ENCODE measurements at regions not wholly inside any gene's neighbourhood (a gene's known extent, or its start where the extent isn't known, plus 50 kb on each side); places are given as distances from the start of the nearest gene placed in this dataset.

DNA sequence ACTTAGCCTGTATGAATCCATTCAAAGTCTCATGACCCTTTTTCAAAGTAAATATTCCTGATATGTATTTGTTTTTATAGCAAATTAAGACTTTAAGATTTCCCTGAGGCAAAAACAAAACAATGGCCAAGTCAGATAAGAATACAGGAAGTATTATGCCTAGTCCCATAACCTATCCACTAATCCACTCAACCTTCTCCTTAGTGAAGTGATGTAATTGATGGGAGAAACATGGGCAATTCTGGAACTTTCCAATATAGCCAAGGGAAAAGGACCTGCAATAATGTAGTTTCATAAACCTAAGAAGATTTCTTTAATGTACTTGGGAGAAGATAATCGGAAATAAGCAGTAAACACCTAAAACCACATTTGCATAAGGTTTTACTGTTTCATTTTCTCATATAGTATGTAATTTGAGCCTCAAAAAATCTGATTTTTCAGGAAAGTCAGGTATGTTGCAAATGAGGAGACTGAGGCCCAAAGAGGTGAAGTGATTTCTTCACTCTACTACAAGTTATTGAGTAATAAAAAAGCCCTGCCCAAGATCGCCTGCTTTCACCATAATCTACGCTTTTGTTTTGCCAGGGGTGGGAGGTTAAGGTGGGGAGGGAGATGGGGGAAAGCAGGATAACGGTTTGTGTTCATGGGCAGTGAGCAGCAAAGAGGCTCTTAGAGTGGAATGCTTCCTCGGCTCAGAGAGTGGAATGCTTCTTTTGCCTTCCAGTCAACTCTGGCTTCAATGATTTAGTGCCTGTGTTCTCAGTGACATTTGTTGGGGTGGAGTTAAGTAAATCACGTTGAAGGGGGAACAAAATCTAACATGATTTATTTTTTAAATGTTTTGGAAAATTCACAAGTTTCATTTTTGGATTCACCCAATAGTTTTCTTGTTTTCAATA is 95.0 kb upstream of the FNDC3B start:
- in situ Hi-C loops (cut with MboI; ENCODE audit: low sequenced_read_pairs): no loop called here

DNA sequence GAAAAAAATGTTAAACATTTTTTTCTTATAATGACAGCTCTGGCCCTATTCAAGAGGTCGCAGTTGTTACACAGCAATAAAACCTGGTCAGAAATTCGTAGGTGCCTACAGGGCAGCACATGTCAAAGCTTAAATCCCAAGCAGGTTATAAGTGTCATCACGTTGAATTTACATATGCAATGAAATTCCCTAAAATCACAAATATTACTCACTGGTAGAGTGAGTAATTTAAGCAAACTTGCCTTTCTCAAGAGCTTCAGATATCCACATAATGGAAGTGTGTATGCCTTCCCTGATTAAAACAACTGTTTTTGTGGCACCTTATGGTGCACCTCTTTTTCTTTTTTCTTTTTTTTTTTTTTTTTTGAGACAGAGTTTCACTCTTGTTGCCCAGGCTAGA is 90.7 kb upstream of the FNDC3B start:
- no peaks in the 10 kb centered on the region for H3K36me3 ChIP-seq (replicated peaks)

More for the DNA sequence above, 95.0 kb upstream of the FNDC3B start:
- no peaks in the 10 kb centered on the region for H3K9me3 ChIP-seq
- no peak overlapping the region for H3K4me3 ChIP-seq
- H3K4me1 ChIP-seq: no peaks in the 10 kb centered on the region; the same call in 1 of the 2 replicates
- DNase-seq (ENCODE audit: low spot score in 2 of 2): no peak
- no peaks in the 10 kb centered on the region for H3K36me3 ChIP-seq (replicated peaks)
- H3K27me3 ChIP-seq (ENCODE audit: low read depth): peaks cover 10% of the 10 kb centered on the region; the same call in 1 of the 2 replicates

GRCh38 chr3:171949554-171949953 is 89.8 kb upstream of the FNDC3B start:
- Histone ChIP-seq H3K27me3 (ENCODE audit: low read depth) (no peaks in the 10 kb centered on the region), H3K9me3 (no peaks in the 10 kb centered on the region), H3K36me3 (replicated peaks) (no peaks in the 10 kb centered on the region), H3K4me3 (no peak overlapping the region), H3K4me1 (peaks cover 11% of the 10 kb centered on the region)
- in situ Hi-C loops (cut with MboI; ENCODE audit: low sequenced_read_pairs): no loop called here
- DNase-seq (ENCODE audit: low spot score in 2 of 2): no peak

More for the DNA sequence above, 90.7 kb upstream of the FNDC3B start:
- no peaks in the 10 kb centered on the region for H3K9me3 ChIP-seq
- in situ Hi-C loops (cut with MboI; ENCODE audit: low sequenced_read_pairs): no loop called here
- no peaks in the 10 kb centered on the region for H3K27me3 ChIP-seq (ENCODE audit: low read depth)
- no peak for DNase-seq (ENCODE audit: low spot score in 2 of 2)
- no peak overlapping the region for H3K4me3 ChIP-seq
- peaks cover 11% of the 10 kb centered on the region for H3K4me1 ChIP-seq

DNA sequence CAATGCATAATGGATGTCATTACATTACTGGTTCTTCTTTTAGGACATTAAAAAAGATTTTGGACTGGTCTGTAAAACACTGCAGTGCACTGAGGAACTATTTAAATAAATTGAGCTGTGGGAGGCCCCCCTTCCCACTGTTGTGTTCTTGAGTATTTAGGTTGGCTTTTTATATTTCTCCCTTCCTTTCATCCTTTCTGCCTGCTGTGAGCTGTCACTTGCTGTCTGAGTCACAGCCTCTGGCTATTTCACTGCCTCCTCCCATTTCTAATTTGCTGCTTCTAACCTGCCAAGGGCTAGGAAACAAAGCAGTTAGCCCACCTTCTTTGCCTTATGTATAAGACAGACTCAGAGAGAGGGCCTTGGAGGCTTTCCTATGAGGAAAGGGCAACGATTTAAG is 89.0 kb upstream of the FNDC3B start:
- no peaks in the 10 kb centered on the region for H3K27me3 ChIP-seq (ENCODE audit: low read depth)
- no peaks in the 10 kb centered on the region for H3K9me3 ChIP-seq
- H3K36me3 ChIP-seq (replicated peaks): no peaks in the 10 kb centered on the region
- no peak overlapping the region for H3K4me3 ChIP-seq
- in situ Hi-C loops (cut with MboI; ENCODE audit: low sequenced_read_pairs): no loop called here
- peak in 1 of 2 experiments; percentile 30 for DNase-seq (ENCODE audit: low spot score in 2 of 2)
- H3K4me1 ChIP-seq: peaks cover 11% of the 10 kb centered on the region

- peaks cover 11% of the 10 kb centered on the region for H3K4me1 ChIP-seq
- peak in 1 of 2 experiments; percentile 70 for DNase-seq (ENCODE audit: low spot score in 2 of 2)
- H3K36me3 ChIP-seq (replicated peaks): no peaks in the 10 kb centered on the region
- H3K27me3 ChIP-seq (ENCODE audit: low read depth): no peaks in the 10 kb centered on the region
- no peaks in the 10 kb centered on the region for H3K9me3 ChIP-seq
- in situ Hi-C loops (cut with MboI; ENCODE audit: low sequenced_read_pairs): no loop called here
- no peak overlapping the region for H3K4me3 ChIP-seq
Measured at GRCh38 chr3:171951597-171951996, 87.8 kb upstream of the FNDC3B start.

DNA sequence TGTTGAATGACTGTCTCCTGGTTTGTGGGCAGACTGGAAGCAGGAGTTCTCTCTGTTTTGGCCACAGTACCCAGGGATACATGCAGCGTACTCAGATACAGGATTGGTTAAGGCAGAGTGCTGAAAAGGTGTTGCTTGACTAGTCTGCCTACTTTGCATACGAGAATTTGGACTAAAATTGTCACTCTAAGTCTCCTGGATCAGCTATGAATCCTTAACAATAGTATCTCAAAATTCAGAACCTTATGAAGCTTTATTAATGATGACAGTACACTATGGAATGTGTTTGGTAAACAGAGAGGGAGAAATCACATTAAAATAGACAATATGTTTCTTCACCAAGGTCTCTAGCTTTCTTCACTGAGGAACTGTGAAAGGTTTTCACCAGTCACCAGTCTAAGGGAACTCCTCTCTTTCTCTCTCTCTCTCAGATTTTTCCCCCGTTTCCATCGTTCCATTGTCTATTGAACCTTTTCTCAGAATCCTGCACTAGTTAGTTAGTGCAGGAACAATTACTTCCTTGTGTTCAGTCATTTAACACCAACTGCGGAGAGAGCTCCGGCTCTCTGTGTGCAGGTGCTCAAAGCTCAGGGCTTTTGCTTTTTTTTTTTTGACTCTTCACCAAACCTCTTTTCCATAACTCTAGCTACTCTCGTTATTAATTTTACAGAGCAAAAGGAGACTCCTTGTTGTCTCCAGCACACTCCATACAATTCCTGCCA is 85.9 kb upstream of the FNDC3B start:
- in situ Hi-C loops (cut with MboI; ENCODE audit: low sequenced_read_pairs): no loop called here
- H3K4me1 ChIP-seq: peaks cover 11% of the 10 kb centered on the region
- no peak overlapping the region for H3K4me3 ChIP-seq

GRCh38 chr3:171954690-171955383 is 84.5 kb upstream of the FNDC3B start:
- Histone ChIP-seq H3K9me3 (no peaks in the 10 kb centered on the region), H3K4me1 (peaks cover 10% of the 10 kb centered on the region), H3K27me3 (ENCODE audit: low read depth) (no peaks in the 10 kb centered on the region), H3K36me3 (replicated peaks) (no peaks in the 10 kb centered on the region), H3K4me3 (no peak overlapping the region)
- DNase-seq (ENCODE audit: low spot score in 2 of 2): no peak
- in situ Hi-C loops (cut with MboI; ENCODE audit: low sequenced_read_pairs): no loop called here

More for the DNA sequence above, 85.9 kb upstream of the FNDC3B start:
- Histone ChIP-seq H3K27me3 (ENCODE audit: low read depth) (no peaks in the 10 kb centered on the region), H3K36me3 (replicated peaks) (no peaks in the 10 kb centered on the region), H3K9me3 (no peaks in the 10 kb centered on the region)
- no peak for DNase-seq (ENCODE audit: low spot score in 2 of 2)

DNA sequence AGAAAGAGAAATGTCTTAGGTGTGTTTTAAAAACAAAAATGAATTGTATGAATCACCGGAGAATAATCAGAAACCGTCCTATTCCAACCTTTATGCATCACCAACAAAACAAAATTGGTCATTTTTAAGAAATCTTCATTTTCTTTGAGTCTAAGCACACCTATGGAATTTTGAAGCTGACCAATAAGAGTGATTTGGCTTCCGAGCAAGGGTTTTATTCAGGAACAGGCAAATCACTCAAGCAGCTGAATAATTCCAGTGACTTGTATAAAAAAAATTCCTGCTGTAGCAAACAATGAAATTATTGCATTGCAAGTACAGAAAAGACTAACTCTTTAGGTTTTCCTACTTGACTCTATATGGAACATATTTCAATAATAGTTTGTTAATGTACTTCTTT is 83.8 kb upstream of the FNDC3B start:
- no peak for DNase-seq (ENCODE audit: low spot score in 2 of 2)
- Histone ChIP-seq H3K36me3 (replicated peaks) (no peaks in the 10 kb centered on the region), H3K9me3 (no peaks in the 10 kb centered on the region), H3K4me1 (peaks cover 7% of the 10 kb centered on the region), H3K4me3 (no peak overlapping the region), H3K27me3 (ENCODE audit: low read depth) (no peaks in the 10 kb centered on the region)
- in situ Hi-C loops (cut with MboI; ENCODE audit: low sequenced_read_pairs): no loop called here

- H3K4me3 ChIP-seq: no peak overlapping the region
- DNase-seq (ENCODE audit: low spot score in 2 of 2): no peak
- no peaks in the 10 kb centered on the region for H3K27me3 ChIP-seq (ENCODE audit: low read depth)
- no peaks in the 10 kb centered on the region for H3K9me3 ChIP-seq
- peaks cover 5% of the 10 kb centered on the region for H3K4me1 ChIP-seq
- in situ Hi-C loops (cut with MboI; ENCODE audit: low sequenced_read_pairs): no loop called here
- H3K36me3 ChIP-seq (replicated peaks): no peaks in the 10 kb centered on the region
Measured at GRCh38 chr3:171956181-171956683, 83.1 kb upstream of the FNDC3B start.

- H3K27me3 ChIP-seq (ENCODE audit: low read depth): no peaks in the 10 kb centered on the region
- no peak overlapping the region for H3K4me3 ChIP-seq
- no peak for DNase-seq (ENCODE audit: low spot score in 2 of 2)
- H3K36me3 ChIP-seq (replicated peaks): no peaks in the 10 kb centered on the region
- no peaks in the 10 kb centered on the region for H3K9me3 ChIP-seq
- in situ Hi-C loops (cut with MboI; ENCODE audit: low sequenced_read_pairs): no loop called here
- peaks cover 3% of the 10 kb centered on the region for H3K4me1 ChIP-seq
Measured at GRCh38 chr3:171956705-171957104, 82.7 kb upstream of the FNDC3B start.

GRCh38 chr3:171959532-171960089 is 79.8 kb upstream of the FNDC3B start:
- Histone ChIP-seq H3K4me3 (no peak overlapping the region), H3K27me3 (ENCODE audit: low read depth) (no peaks in the 10 kb centered on the region), H3K9me3 (no peaks in the 10 kb centered on the region), H3K36me3 (replicated peaks) (no peaks in the 10 kb centered on the region), H3K4me1 (0 out of 2 replicates have a peak, but pooled peaks cover 3% of the 10 kb centered on the region)
- DNase-seq (ENCODE audit: low spot score in 2 of 2): no peak
- in situ Hi-C loops (cut with MboI; ENCODE audit: low sequenced_read_pairs): no loop called here

- Histone ChIP-seq H3K4me1 (0 out of 2 replicates have a peak, but pooled peaks cover 3% of the 10 kb centered on the region), H3K27me3 (ENCODE audit: low read depth) (no peaks in the 10 kb centered on the region), H3K4me3 (no peak overlapping the region), H3K36me3 (replicated peaks) (no peaks in the 10 kb centered on the region), H3K9me3 (no peaks in the 10 kb centered on the region)
- DNase-seq (ENCODE audit: low spot score in 2 of 2): no peak
- in situ Hi-C loops (cut with MboI; ENCODE audit: low sequenced_read_pairs): no loop called here
Measured at GRCh38 chr3:171960159-171960558, 79.2 kb upstream of the FNDC3B start.

GRCh38 chr3:171962137-171962720 is 77.1 kb upstream of the FNDC3B start:
- no peak overlapping the region for H3K4me3 ChIP-seq
- no peak for DNase-seq (ENCODE audit: low spot score in 2 of 2)
- H3K4me1 ChIP-seq: 0 out of 2 replicates have a peak, but pooled peaks cover 3% of the 10 kb centered on the region
- in situ Hi-C loops (cut with MboI; ENCODE audit: low sequenced_read_pairs): no loop called here
- no peaks in the 10 kb centered on the region for H3K9me3 ChIP-seq
- no peaks in the 10 kb centered on the region for H3K27me3 ChIP-seq (ENCODE audit: low read depth)
- no peaks in the 10 kb centered on the region for H3K36me3 ChIP-seq (replicated peaks)

Data from HAP-1 (cell line).